H1 (cell line): ENCODE measurements at regions not wholly inside any gene's neighbourhood (a gene's known extent, or its start where the extent isn't known, plus 50 kb on each side); places are given as distances from the start of the nearest gene placed in this dataset.

Source experiments
- CTCF ChIA-PET: fragments of 300-600 bp; sonication (Branson Sonifier 250); formaldehyde crosslinking; loops from one replicate; lab custom pipeline; 2021; ENCODE audit not compliant: partially characterized antibody; lab: Charles Lee
- POLR2A ChIA-PET: fragments of 300-600 bp; sonication (Branson Sonifier 250); formaldehyde crosslinking; loops from one replicate; lab custom pipeline; 2021; ENCODE audit warnings: inconsistent platforms; ENCODE audit not compliant: partially characterized antibody; lab: Charles Lee
- DNase-seq, 2 experiments: peaks; one replicate each; pipeline versions ENCODE4 v3.0.0 to v3.0.0-alpha.2; 2010 to 2022; ENCODE audit warnings: low spot score in 2 of 2, low read depth in 1 of 2, mixed read lengths in 1 of 2
- FAIRE-seq: peaks from 2 replicates; lab custom pipeline; 2011; peaks lifted over from hg19 to GRCh38; lab: Jason Lieb, UNC
- H2AFZ ChIP-seq: 2 replicates; pipeline ENCODE4 v1.8.1; 2012; ENCODE audit warnings: low read length, inconsistent platforms
- H2AK5ac ChIP-seq: 2 replicates; pipeline ENCODE4 v1.6.1; 2013; ENCODE audit warnings: low read depth, low read length
- H2BK120ac ChIP-seq: replicated peaks from 2 replicates; pipeline ENCODE3; 2013; ENCODE audit warnings: low read depth, low read length, inconsistent platforms
- H2BK12ac ChIP-seq: 2 replicates; pipeline ENCODE4 v1.6.1; 2013; ENCODE audit warnings: low read depth, low read length
- H2BK15ac ChIP-seq: 2 replicates; pipeline ENCODE4 v1.6.1; 2013; ENCODE audit warnings: low read length
- H2BK20ac ChIP-seq: 2 replicates; pipeline ENCODE4 v1.6.1; 2013; ENCODE audit warnings: low read length
- H2BK5ac ChIP-seq: 2 replicates; pipeline ENCODE4 v1.6.1; 2013; ENCODE audit warnings: low read depth, low read length
- H3K14ac ChIP-seq: 2 replicates; pipeline ENCODE4 v1.6.1; 2013; ENCODE audit warnings: inconsistent platforms; ENCODE audit not compliant: insufficient read length
- H3K18ac ChIP-seq: 2 replicates; pipeline ENCODE4 v1.6.1; 2013; ENCODE audit warnings: low read length; ENCODE audit errors: extremely low read depth
- H3K23ac ChIP-seq: 2 replicates; pipeline ENCODE4 v1.6.1; 2013; ENCODE audit warnings: inconsistent platforms; ENCODE audit not compliant: insufficient read length
- H3K23me2 ChIP-seq: 2 replicates; pipeline ENCODE4 v1.6.1; 2013; ENCODE audit warnings: low read depth, low read length
- H3K27ac ChIP-seq: 2 replicates; pipeline ENCODE4 v1.6.1; 2011; ENCODE audit warnings: low read depth, low read length, inconsistent platforms
- H3K27me3 ChIP-seq, 4 experiments: replicated peaks in 1 of 4; 1 replicate in 1 of 4; 2 replicates in 3 of 4; pipeline versions ENCODE4 v1.6.1 to v1.8.1; 2011 to 2013; ENCODE audit warnings: low read length in 3 of 4, mild to moderate bottlenecking in 3 of 4, inconsistent platforms in 2 of 4, mixed read lengths in 2 of 4, moderate library complexity in 1 of 4; ENCODE audit not compliant: control insufficient read depth in 3 of 4, insufficient read depth in 3 of 4; ENCODE audit errors: extremely low read depth in 1 of 4
- H3K36me3 ChIP-seq, 4 experiments: 2 replicates each; pipeline versions ENCODE4 v1.6.1 to v1.8.1; 2011 to 2013; ENCODE audit warnings: mild to moderate bottlenecking in 4 of 4, low read length in 3 of 4, moderate library complexity in 2 of 4, control low read depth in 1 of 4, inconsistent platforms in 1 of 4; ENCODE audit not compliant: insufficient read depth in 4 of 4, control insufficient read depth in 2 of 4
- H3K4ac ChIP-seq: replicated peaks from 2 replicates; pipeline ENCODE3; 2013; ENCODE audit warnings: low read length, low read depth, mixed read lengths, inconsistent platforms; ENCODE audit not compliant: insufficient read length
- H3K4me1 ChIP-seq, 4 experiments: replicated peaks in 1 of 4; 1 replicate in 1 of 4; 2 replicates in 3 of 4; pipeline versions ENCODE4 v1.6.1 to v1.8.1; 2011 to 2013; ENCODE audit warnings: low read length in 3 of 4, inconsistent platforms in 2 of 4, mixed read lengths in 1 of 4; ENCODE audit not compliant: insufficient read depth in 4 of 4, control insufficient read depth in 3 of 4
- H3K4me2 ChIP-seq, 2 experiments: 2 replicates each; pipeline versions ENCODE4 v1.6.1 to v1.8.1; 2011 to 2013; ENCODE audit warnings: low read depth in 2 of 2, low read length in 2 of 2, control low read depth in 1 of 2, inconsistent platforms in 1 of 2, mild to moderate bottlenecking in 1 of 2; ENCODE audit not compliant: insufficient read depth in 1 of 2
- H3K4me3 ChIP-seq, 4 experiments: fragments of 200-600, 300-600 bp in 1 of 4; sonication (generic), shearing (Covaris generic), sonication (Bioruptor Twin) in 1 of 4; 2 replicates each; pipeline versions ENCODE4 v1.5.1 to v1.8.1; 2011 to 2016; ENCODE audit warnings: low read length in 4 of 4, low read depth in 3 of 4, control low read depth in 2 of 4, inconsistent platforms in 2 of 4, mild to moderate bottlenecking in 2 of 4, mixed read lengths in 1 of 4, moderate library complexity in 1 of 4; ENCODE audit not compliant: insufficient read depth in 2 of 4; ENCODE audit errors: extremely low read depth in 1 of 4
- H3K56ac ChIP-seq: replicated peaks from 2 replicates; pipeline ENCODE3; 2013; ENCODE audit warnings: low read depth, mild to moderate bottlenecking, mixed read lengths, low read length, inconsistent platforms; ENCODE audit not compliant: insufficient read length
- H3K79me1 ChIP-seq: 2 replicates; pipeline ENCODE4 v1.6.1; 2013; ENCODE audit warnings: low read depth, low read length, control low read depth
- H3K79me2 ChIP-seq, 2 experiments: 2 replicates each; pipeline versions ENCODE4 v1.6.1 to v1.8.1; 2012 to 2013; ENCODE audit warnings: low read length in 2 of 2, mild to moderate bottlenecking in 2 of 2, inconsistent platforms in 1 of 2; ENCODE audit not compliant: insufficient read depth in 2 of 2, control insufficient read depth in 1 of 2
- H3K9ac ChIP-seq, 4 experiments: replicated peaks in 1 of 4; 1 replicate in 1 of 4; 2 replicates in 3 of 4; pipeline versions ENCODE4 v1.6.1 to v1.8.1; 2011 to 2013; ENCODE audit warnings: low read depth in 3 of 4, low read length in 3 of 4, control low read depth in 2 of 4, mild to moderate bottlenecking in 2 of 4, moderate library complexity in 2 of 4, inconsistent platforms in 1 of 4; ENCODE audit errors: extremely low read depth in 1 of 4
- H3K9me3 ChIP-seq, 2 experiments: 2 replicates each; pipeline versions ENCODE4 v1.6.1 to v1.8.1; 2012 to 2013; ENCODE audit warnings: mild to moderate bottlenecking in 2 of 2, moderate library complexity in 2 of 2, control low read depth in 1 of 2, inconsistent platforms in 1 of 2, low read depth in 1 of 2, low read length in 1 of 2, mixed read lengths in 1 of 2; ENCODE audit not compliant: insufficient read depth in 2 of 2
- H4K20me1 ChIP-seq, 2 experiments: replicated peaks in 1 of 2; 2 replicates each; pipeline versions ENCODE3 to v1.8.1; 2011 to 2013; ENCODE audit warnings: inconsistent platforms in 2 of 2, low read length in 2 of 2, mild to moderate bottlenecking in 1 of 2; ENCODE audit not compliant: insufficient read depth in 2 of 2, control insufficient read depth in 1 of 2
- H4K5ac ChIP-seq: 2 replicates; pipeline ENCODE4 v1.6.1; 2013; ENCODE audit warnings: low read length, low read depth, mixed read lengths, inconsistent platforms; ENCODE audit not compliant: insufficient read length
- H4K8ac ChIP-seq: 2 replicates; pipeline ENCODE4 v1.8.0; 2013; ENCODE audit warnings: mild to moderate bottlenecking, moderate library complexity, low read length, inconsistent platforms; ENCODE audit not compliant: insufficient read depth; ENCODE audit errors: extremely low read depth
- H4K91ac ChIP-seq: replicated peaks from 2 replicates; pipeline ENCODE3; 2013; ENCODE audit warnings: low read length, mixed read lengths, inconsistent platforms; ENCODE audit not compliant: insufficient read length
- ASH2L ChIP-seq: fragments of 200-600, 300-600 bp; sonication (generic); IDR thresholded peaks from one replicate; pipeline ENCODE4 v1.7.1; 2017; ENCODE audit warnings: low read length
- EP300 ChIP-seq, 2 experiments: IDR thresholded peaks; 1 replicate in 1 of 2; 2 replicates in 1 of 2; pipeline ENCODE4 v1.6.1; 2011 to 2012; ENCODE audit warnings: low read depth in 2 of 2, low read length in 2 of 2, mild to moderate bottlenecking in 2 of 2, borderline replicate concordance in 1 of 2, inconsistent platforms in 1 of 2, moderate library complexity in 1 of 2
- KDM5A ChIP-seq: fragments of 200-600 bp; IDR thresholded peaks from 2 replicates; pipeline ENCODE4 v1.7.1; 2012; ENCODE audit warnings: mild to moderate bottlenecking, low read length, inconsistent platforms, mixed read lengths
- POLR2AphosphoS5 ChIP-seq: IDR thresholded peaks from 2 replicates; pipeline ENCODE4 v1.6.1; 2011; ENCODE audit warnings: low read depth, low read length
- POU5F1 ChIP-seq: IDR thresholded peaks from 2 replicates; pipeline ENCODE4 v1.6.1; 2011; ENCODE audit warnings: low read depth, mild to moderate bottlenecking, low read length, moderate library complexity
- RFX5 ChIP-seq: IDR thresholded peaks from 2 replicates; pipeline ENCODE4 v1.6.1; 2011; ENCODE audit warnings: low read depth, low read length, improper control_type of control experiment, borderline replicate concordance
- SIN3A ChIP-seq, 2 experiments: IDR thresholded peaks in 1 of 2; conservative IDR thresholded peaks in 1 of 2; 2 replicates each; pipeline ENCODE4 v1.6.1; 2011 to 2012; ENCODE audit warnings: low read length in 2 of 2, improper control_type of control experiment in 1 of 2, low read depth in 1 of 2, mild to moderate bottlenecking in 1 of 2
- SP4 ChIP-seq: IDR thresholded peaks from 2 replicates; pipeline ENCODE4 v1.6.1; 2012; ENCODE audit warnings: low read length, inconsistent platforms
- WGBS, 2 experiments: shearing (Covaris generic) in 1 of 2; methylation state at CpG; one replicate each; pipeline versions ENCODE4 v1.1.6 to v1.1.7; 2013 to 2015; ENCODE audit warnings: low lambda C conversion rate in 2 of 2, mixed read lengths in 2 of 2, inconsistent platforms in 1 of 2, low coverage in 1 of 2, missing lambda C conversion rate in 1 of 2; ENCODE audit not compliant: insufficient replicate concordance in 2 of 2, insufficient coverage in 1 of 2, insufficient read length in 1 of 2; ENCODE audit errors: extremely low coverage in 1 of 2, missing lambda C conversion rate in 1 of 2; 5-methylcytosine and 5-hydroxymethylcytosine counted together

GRCh38 chr7:16207321-16207720, 214.0 kb downstream of the CRPPA start (continued):
- TF ChIP-seq KDM5A = no peak

- CTCF ChIA-PET = no interaction called here
- no peak overlapping the region for H2BK12ac ChIP-seq
- no peak overlapping the region for H3K56ac ChIP-seq
- no peak overlapping the region for H3K14ac ChIP-seq
- H3K9me3 ChIP-seq = no peaks in the 10 kb centered on the region
- no peak overlapping the region for H3K4ac ChIP-seq
- H3K79me2 ChIP-seq = no peaks in the 10 kb centered on the region
- peak overlapping the region in 1 of 2 experiments; percentile 34; a peak in 1 of 4 replicates for H3K4me2 ChIP-seq
- H3K23ac ChIP-seq = no peak overlapping the region
- no peak overlapping the region for H2BK20ac ChIP-seq
- POLR2A ChIA-PET = no interaction called here
- FAIRE-seq (no peak), DNase-seq (no peak)
- H3K9ac ChIP-seq = no peak overlapping the region
- no peak overlapping the region for H2BK15ac ChIP-seq
- H3K4me1 ChIP-seq = peaks cover 0 to 3% (median under 1%) of the 10 kb centered on the region in 4 experiments; a peak in 2 of 7 replicates
- H3K27ac ChIP-seq = no peak overlapping the region
- H2BK120ac ChIP-seq = no peak overlapping the region
- H3K4me3 ChIP-seq = no peak overlapping the region
- H4K91ac ChIP-seq = no peak overlapping the region
- H4K8ac ChIP-seq = no peak overlapping the region
- H2AFZ ChIP-seq = no peak overlapping the region
- no peak overlapping the region for H3K18ac ChIP-seq
- no peaks in the 10 kb centered on the region for H3K23me2 ChIP-seq
- no peaks in the 10 kb centered on the region for H4K20me1 ChIP-seq
- no peak overlapping the region for H2BK5ac ChIP-seq
- H3K27me3 ChIP-seq = no peaks in the 10 kb centered on the region
- no peaks in the 10 kb centered on the region for H3K79me1 ChIP-seq
- WGBS, 2 experiments = 89% methylated on average over 2 of the region's 2 CpGs; no CpG with 5 or more reads in 1 of the 2 experiments
- no peak overlapping the region for H4K5ac ChIP-seq
- H2AK5ac ChIP-seq = no peak overlapping the region
- no peaks in the 10 kb centered on the region for H3K36me3 ChIP-seq
- TF ChIP-seq RFX5 = no peak
- no peak for TF ChIP-seq POLR2AphosphoS5
- TF ChIP-seq EP300 (IDR thresholded peaks at IDR 0.05; ENCODE audit: borderline replicate concordance in 1 of 2, low read depth in 2 of 2, low read length in 2 of 2) = no peak
- no peak for TF ChIP-seq SP4
- no peak for TF ChIP-seq POU5F1
- no peak for TF ChIP-seq SIN3A (conservative IDR thresholded peaks at IDR 0.05 in 1 of 2, IDR thresholded peaks at IDR 0.05 in 1 of 2; ENCODE audit: low read depth in 1 of 2, low read length in 2 of 2)
- no peak for TF ChIP-seq ASH2L
These were observed 215.9 kb downstream of the CRPPA start for GRCh38 chr7:16205466-16205865.
